ENCODE measurements at regions not wholly inside any gene's neighbourhood (a gene's known extent, or its start where the extent isn't known, plus 50 kb on each side); places are given as distances from the start of the nearest gene placed in this dataset.
A peak's percentile ranks its signal among the peaks of the same experiment; 100 is the strongest.

GRCh38 chr5:58264276-58264675, 195.6 kb downstream of the PLK2 start:
- no peak for TF ChIP-seq CTCF (IDR thresholded peaks at IDR 0.05; ENCODE audit: insufficient read depth, low read depth, low read length)
- no peak overlapping the region for H3K4me3 ChIP-seq (ENCODE audit: low read depth, low read length)
- no peak for DNase-seq (ENCODE audit: low read depth)

DNA sequence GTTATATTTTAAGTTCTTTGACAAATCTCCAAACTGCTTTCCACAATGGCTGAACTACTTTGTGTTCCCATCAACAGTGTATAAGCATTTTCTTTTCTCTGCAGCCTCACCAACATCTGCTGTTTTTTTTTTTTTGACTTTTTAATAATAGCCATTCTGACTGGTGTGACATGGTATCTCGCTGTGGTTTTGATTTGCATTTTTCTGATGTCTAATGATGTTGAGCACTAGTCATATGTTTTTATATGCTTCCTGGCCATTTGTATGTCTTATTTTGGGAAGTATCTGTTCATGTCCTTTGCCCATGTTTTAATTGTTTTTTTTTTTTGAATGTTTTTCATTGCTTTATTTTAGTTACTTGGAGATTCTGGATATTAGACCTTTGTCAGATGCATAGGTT, 196.6 kb downstream of the PLK2 start:
- no peak for DNase-seq (ENCODE audit: low read depth)
- TF ChIP-seq CTCF (IDR thresholded peaks at IDR 0.05; ENCODE audit: insufficient read depth, low read depth, low read length) = no peak

GRCh38 chr5:58262226-58262625, 197.7 kb downstream of the PLK2 start:
- no peak overlapping the region for H3K4me3 ChIP-seq (ENCODE audit: low read depth, low read length)
- no peak for TF ChIP-seq CTCF (IDR thresholded peaks at IDR 0.05; ENCODE audit: insufficient read depth, low read depth, low read length)
- DNase-seq (ENCODE audit: low read depth) = no peak

More for the DNA sequence above, 196.6 kb downstream of the PLK2 start:
- no peak overlapping the region for H3K4me3 ChIP-seq (ENCODE audit: low read depth, low read length)

DNA sequence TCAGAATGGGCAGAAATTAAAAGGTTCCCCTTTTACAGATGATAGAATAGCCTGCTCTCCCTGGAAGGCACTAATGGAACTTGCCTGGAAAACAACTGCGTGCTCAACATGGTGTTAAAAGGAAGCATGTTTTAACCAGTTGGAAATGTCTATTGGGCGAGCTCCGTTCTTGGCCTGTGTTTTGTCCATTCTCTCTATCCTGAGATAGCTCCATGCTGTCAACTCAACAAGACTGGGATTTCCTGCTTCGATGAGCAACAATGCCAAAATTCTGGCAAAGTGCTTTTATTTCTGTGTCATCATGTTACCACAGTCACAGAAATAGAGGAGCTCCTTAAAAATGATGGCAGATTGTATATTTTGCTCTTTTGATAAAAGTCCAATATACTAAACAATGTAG, 198.3 kb downstream of the PLK2 start:
- no peak for DNase-seq (ENCODE audit: low read depth)
- TF ChIP-seq CTCF (IDR thresholded peaks at IDR 0.05; ENCODE audit: insufficient read depth, low read depth, low read length) = no peak
- no peak overlapping the region for H3K4me3 ChIP-seq (ENCODE audit: low read depth, low read length)

DNA sequence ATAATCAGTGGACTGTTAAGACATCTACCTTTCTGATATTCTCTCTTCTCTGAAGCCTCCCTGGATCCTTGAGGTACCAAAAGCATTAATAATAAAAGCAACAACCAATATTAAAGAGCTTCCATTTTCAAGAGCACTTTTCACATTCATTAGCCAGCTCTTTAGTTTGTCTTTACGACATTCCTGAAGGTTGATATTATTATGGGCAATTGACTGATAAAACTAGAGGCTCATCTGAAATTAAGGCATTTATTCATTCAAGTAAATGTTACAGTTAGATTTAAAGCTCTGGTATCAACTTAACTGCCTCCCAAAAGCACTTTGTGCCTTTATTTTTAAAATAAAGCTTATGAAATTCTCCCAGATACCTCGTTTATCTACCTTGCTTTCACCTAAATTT, 199.6 kb downstream of the PLK2 start:
- no peak for TF ChIP-seq CTCF (IDR thresholded peaks at IDR 0.05; ENCODE audit: insufficient read depth, low read depth, low read length)
- H3K4me3 ChIP-seq (ENCODE audit: low read depth, low read length) = no peak overlapping the region

DNA sequence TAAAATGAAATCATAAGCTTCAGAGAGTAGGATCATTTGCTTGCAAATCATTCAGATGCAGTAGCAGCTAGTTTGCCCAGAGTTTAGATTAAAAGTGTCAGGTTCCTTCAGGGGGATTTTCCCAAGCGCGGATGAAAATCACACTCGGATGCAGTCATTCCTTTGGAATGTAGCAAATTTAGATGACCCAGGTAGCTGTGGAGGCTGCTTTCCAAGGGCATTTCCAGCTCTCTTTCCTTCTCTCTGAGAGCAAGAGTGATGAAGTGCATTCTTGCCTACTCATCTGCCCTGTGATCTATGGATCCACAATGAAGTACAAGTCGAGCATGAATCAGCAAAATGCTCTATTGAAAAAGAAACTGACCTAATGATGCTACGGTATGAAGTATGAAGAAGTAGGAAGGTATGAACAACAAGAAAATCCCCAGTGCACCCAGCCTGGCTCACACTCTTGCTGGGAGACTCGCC, 200.2 kb downstream of the PLK2 start:
- no peak for TF ChIP-seq CTCF (IDR thresholded peaks at IDR 0.05; ENCODE audit: insufficient read depth, low read depth, low read length)
- peak; percentile 64 for DNase-seq (ENCODE audit: low read depth)
- no peak overlapping the region for H3K4me3 ChIP-seq (ENCODE audit: low read depth, low read length)

More for the DNA sequence above, 199.6 kb downstream of the PLK2 start:
- DNase-seq (ENCODE audit: low read depth) = no peak

DNA sequence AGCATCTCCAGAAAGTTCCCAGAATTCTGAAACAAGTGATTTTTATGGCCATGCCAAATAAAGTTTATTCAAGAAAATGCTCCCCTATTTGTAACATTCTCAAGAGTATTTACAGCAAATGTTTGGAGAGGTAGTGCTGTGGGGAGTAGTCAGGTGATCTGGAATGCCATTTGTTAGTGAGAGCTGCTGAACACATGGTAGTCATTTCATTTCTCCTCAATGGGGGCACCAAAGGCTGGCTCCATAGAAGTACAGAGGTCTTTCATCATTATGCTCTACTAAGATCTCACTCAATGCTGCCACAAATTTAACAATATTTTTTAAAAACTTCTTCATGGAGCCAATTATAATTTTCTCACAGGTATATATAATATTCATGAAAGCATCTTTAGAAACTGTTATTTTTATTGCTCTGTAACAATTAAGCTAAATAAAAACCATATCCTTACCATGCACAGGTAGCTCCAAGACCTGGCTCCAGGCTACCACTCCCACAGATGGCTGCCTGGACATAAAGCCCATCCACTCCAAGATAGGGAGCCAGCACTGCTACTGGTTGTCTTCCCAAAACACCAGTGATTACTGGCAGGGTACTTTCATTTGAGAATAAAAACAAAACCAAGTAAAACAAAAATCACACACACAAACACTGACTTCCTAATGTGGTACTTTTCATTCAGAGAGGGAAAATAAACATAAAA, 200.8 kb downstream of the PLK2 start:
- no peak for TF ChIP-seq CTCF (IDR thresholded peaks at IDR 0.05; ENCODE audit: insufficient read depth, low read depth, low read length)
- DNase-seq (ENCODE audit: low read depth) = no peak
- H3K4me3 ChIP-seq (ENCODE audit: low read depth, low read length) = no peak overlapping the region
